Epithelial cell of esophagus (primary cell): ENCODE measurements at regions not wholly inside any gene's neighbourhood (a gene's known extent, or its start where the extent isn't known, plus 50 kb on each side); places are given as distances from the start of the nearest gene placed in this dataset.
A peak's percentile ranks its signal among the peaks of the same experiment; 100 is the strongest.

ENCODE experiments used
- DNase-seq: peaks from one replicate; pipeline ENCODE4 v3.0.0; 2010; ENCODE audit warnings: low read depth
- H3K4me3 ChIP-seq: 2 replicates; pipeline ENCODE4 v1.5.1; 2011; ENCODE audit warnings: mild to moderate bottlenecking, low read length, control low read depth
- TF ChIP-seq, protein P1 (sequence below): IDR thresholded peaks from 2 replicates; pipeline ENCODE4 v1.5.1; 2011; ENCODE audit warnings: low read depth, mild to moderate bottlenecking, low read length, control low read depth, inconsistent platforms; ENCODE audit not compliant: insufficient read depth; ENCODE audit errors: missing control alignments

DNA sequence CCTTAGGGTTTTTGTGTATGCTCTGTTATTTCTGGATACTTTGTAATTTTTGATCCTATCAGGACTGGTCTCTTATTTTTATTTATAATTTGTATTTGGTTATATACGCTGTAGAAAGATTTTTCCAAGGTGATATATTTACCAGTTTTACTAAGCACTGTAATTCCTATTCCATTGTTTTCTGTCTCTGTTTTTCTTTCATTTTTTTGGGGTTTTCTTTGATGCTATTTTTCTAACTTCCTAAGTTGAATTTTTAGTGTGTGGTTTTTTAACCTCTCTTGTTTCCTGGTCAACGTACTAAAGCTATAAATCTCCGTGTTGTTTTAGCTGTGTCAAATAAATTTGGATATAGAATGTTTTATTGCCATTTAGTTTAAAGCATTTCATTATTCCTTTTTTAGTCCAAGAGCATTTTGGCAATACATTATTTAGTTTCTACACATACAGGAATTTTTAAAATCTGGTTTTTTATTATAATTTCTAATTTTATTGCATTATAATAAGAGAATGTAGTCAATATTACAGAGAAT, 128.1 kb upstream of the THRB start:
- no peak for DNase-seq
- TF ChIP-seq, protein P1, sequence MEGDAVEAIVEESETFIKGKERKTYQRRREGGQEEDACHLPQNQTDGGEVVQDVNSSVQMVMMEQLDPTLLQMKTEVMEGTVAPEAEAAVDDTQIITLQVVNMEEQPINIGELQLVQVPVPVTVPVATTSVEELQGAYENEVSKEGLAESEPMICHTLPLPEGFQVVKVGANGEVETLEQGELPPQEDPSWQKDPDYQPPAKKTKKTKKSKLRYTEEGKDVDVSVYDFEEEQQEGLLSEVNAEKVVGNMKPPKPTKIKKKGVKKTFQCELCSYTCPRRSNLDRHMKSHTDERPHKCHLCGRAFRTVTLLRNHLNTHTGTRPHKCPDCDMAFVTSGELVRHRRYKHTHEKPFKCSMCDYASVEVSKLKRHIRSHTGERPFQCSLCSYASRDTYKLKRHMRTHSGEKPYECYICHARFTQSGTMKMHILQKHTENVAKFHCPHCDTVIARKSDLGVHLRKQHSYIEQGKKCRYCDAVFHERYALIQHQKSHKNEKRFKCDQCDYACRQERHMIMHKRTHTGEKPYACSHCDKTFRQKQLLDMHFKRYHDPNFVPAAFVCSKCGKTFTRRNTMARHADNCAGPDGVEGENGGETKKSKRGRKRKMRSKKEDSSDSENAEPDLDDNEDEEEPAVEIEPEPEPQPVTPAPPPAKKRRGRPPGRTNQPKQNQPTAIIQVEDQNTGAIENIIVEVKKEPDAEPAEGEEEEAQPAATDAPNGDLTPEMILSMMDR = no peak
- no peak overlapping the region for H3K4me3 ChIP-seq

DNA sequence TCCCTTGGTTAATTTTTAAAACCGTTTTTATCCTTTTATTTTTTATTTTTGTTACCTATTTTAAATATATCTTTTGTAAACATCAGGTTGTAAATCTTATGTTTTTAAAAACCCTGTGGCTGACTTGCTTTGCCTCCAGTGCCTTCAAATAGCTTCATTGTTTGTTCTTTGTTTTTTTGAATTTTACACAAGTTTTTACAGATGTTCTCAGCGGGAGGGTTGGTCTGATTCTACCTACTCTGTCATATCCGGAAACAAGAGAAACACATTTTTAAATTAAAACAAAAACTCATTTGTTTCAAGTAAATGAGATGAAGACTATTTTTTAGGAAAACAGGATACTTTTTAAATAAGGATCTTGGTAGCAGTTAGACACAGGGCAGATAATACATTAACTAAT, 129.0 kb upstream of the THRB start:
- H3K4me3 ChIP-seq = no peak overlapping the region
- no peak for DNase-seq
- TF ChIP-seq, protein P1 = no peak

DNA sequence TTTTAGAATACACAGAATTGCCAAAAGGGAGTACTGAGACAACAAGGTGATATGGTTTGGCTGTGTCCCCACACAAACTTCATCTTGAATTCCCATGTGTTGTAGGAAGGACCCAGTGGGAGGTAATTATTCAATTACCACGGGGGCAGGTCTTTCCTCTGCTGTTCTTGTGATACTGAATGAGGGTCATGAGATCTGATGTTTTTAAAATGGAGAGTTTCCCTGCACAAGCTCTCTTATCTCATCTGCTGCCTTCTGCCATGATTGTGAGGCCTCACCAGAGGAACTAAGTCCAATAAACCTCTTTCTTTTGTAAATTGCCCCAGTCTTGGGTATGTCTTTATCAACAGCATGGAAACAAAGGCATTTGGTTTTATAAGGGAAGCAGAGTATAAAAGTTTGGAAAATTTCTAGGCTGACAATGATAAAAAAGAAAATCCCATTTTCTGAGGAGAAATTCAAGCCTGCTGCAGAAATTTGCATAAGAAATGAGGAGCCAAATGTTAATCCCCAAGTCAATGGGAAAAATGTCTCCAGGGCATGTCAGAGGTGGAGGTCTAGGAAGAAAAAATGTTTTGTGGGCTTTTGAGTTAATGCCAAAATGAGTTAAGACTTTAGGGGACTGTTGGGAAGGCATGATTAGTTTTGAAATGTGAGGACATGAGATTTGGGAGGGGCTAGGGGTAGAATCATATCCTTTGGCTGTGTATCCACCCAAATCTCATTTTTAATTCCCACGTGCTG, 130.5 kb upstream of the THRB start:
- DNase-seq = no peak
- H3K4me3 ChIP-seq = no peak overlapping the region
- TF ChIP-seq, protein P1 = no peak

- peak; percentile 30 for DNase-seq
- TF ChIP-seq, protein P1 = no peak
- no peak overlapping the region for H3K4me3 ChIP-seq
Observed at GRCh38 chr3:24628523-24629258, 134.0 kb upstream of the THRB start.

GRCh38 chr3:24631481-24631880, 136.8 kb upstream of the THRB start:
- DNase-seq = no peak
- TF ChIP-seq, protein P1 = no peak

DNA sequence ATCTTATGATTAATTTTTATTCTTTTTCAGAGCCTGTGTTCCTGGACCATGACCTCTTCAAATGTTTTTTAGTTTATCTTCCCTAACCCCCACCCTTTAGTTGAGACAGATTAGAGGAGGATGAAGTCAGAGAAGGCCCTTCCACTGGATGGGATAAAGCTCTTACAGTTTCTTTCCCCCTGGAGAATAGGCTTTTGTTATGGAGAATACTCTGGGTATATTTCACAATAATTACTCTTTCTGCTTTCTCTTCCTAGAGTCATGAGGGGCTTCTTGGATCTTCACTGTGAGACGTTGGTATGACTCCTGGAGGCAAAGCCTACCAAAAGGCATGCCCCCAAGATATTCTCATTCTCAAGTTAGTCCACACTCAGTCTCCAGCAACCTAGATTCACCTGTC, 144.4 kb upstream of the THRB start:
- DNase-seq = no peak
- TF ChIP-seq, protein P1 = no peak
- H3K4me3 ChIP-seq = no peak overlapping the region

More at GRCh38 chr3:24631481-24631880, 136.8 kb upstream of the THRB start:
- H3K4me3 ChIP-seq = no peak overlapping the region
